ENCODE measurements at regions not wholly inside any gene's neighbourhood (a gene's known extent, or its start where the extent isn't known, plus 50 kb on each side); places are given as distances from the start of the nearest gene placed in this dataset.

- TF ChIP-seq, protein P1, sequence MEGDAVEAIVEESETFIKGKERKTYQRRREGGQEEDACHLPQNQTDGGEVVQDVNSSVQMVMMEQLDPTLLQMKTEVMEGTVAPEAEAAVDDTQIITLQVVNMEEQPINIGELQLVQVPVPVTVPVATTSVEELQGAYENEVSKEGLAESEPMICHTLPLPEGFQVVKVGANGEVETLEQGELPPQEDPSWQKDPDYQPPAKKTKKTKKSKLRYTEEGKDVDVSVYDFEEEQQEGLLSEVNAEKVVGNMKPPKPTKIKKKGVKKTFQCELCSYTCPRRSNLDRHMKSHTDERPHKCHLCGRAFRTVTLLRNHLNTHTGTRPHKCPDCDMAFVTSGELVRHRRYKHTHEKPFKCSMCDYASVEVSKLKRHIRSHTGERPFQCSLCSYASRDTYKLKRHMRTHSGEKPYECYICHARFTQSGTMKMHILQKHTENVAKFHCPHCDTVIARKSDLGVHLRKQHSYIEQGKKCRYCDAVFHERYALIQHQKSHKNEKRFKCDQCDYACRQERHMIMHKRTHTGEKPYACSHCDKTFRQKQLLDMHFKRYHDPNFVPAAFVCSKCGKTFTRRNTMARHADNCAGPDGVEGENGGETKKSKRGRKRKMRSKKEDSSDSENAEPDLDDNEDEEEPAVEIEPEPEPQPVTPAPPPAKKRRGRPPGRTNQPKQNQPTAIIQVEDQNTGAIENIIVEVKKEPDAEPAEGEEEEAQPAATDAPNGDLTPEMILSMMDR (conservative IDR thresholded peaks at IDR 0.05; ENCODE audit: low read depth, low read length) = no peak
- TF ChIP-seq EZH2 (IDR thresholded peaks at IDR 0.05; ENCODE audit: borderline replicate concordance, low read depth, low read length, poor library complexity, severe bottlenecking) = no peak
Measured at GRCh38 chr1:81490614-81491013, 310.1 kb upstream of the ADGRL2 start.

Measured in A673 (cell line).